Stimulated activated CD4-positive, alpha-beta T cell treated with anti-CD3 and anti-CD28 coated beads, Interleukin-4, amount 100 ng/mL, for 4 hours (primary cell): ENCODE measurements at regions not wholly inside any gene's neighbourhood (a gene's known extent, or its start where the extent isn't known, plus 50 kb on each side); places are given as distances from the start of the nearest gene placed in this dataset.

Experiments used
- DNase-seq, 2 experiments: peaks; one replicate each; pipeline ENCODE4 v3.0.0-alpha.2; 2020

- no peak for DNase-seq
Measured at GRCh38 chrX:69303231-69303630, 138.0 kb upstream of the PJA1 start.

GRCh38 chrX:69299951-69300714 is 134.9 kb upstream of the PJA1 start:
- DNase-seq: no peak

- no peak for DNase-seq
Measured at GRCh38 chrX:69299285-69299684, 134.0 kb upstream of the PJA1 start.

DNA sequence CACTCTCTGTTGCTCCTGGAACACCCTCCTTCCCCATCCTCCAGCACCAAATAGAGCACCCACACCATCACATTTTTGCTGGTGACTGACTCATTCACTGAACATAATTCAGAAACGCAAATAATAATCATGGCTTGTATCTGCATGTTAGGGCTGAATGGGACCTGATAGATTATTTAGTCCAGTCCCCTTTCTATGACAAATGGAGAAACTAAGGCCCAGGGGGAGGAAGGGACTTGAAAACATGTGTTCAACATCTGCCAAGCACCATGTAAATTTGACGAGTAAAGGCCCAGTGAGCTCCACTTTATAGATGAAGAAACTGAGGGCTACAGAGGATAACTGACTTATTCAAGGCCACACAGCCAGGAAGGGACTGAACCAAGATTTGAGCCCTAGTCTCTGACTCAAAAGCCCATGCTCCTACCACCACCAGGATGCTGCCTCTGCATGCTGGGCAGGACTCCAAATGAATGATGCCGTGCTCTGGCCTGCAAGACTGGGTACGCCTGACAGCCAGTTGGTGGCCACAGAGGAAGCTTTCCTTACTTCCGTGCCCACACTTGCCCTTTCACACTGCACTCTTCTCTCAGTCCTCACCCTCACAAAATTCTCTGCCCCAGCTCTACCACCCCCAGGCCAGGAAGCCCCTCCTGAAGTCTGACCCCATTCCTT is 133.3 kb upstream of the PJA1 start:
- no peak for DNase-seq

GRCh38 chrX:69297506-69297905 is 132.3 kb upstream of the PJA1 start:
- no peak for DNase-seq

DNA sequence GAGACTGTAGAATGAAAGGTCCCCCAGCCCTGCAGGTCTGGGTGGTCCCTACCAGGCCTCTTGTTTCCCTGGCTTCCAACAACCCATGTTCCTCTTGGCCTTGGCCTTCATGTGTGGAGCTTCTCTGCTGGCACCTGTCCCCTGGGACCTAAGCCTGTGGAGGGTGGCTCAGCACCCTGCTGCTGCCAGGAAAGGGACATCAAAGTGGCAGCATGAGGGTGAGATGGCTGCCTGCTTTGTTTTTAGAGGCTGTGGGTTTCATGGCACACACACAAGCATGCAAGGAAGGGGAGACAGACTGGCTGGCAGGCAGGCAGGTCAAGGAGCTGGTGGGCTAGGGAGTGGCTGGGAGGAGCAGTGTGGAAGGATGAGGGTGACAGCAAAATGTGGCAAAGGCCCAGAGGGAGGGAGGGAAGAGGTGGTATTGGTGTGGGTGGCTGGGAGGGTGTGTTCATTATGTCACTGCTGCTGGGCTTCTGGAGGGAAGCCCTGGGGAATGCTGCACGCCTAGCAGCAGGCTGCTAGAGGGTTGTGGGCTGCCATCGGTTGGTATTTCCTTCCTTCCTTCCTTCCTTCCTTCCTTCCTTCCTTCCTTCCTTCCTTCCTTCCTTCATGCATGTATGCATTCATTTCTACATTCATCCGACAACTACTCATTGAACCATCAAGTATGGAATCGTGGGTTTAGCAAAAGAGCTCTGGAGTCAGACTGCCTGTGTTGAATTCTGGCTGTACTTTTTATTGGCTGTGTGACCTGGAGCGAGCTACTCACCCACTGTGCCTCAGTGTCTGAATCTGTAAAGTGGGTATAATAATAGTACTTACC is 128.7 kb upstream of the PJA1 start:
- no peak for DNase-seq

DNA sequence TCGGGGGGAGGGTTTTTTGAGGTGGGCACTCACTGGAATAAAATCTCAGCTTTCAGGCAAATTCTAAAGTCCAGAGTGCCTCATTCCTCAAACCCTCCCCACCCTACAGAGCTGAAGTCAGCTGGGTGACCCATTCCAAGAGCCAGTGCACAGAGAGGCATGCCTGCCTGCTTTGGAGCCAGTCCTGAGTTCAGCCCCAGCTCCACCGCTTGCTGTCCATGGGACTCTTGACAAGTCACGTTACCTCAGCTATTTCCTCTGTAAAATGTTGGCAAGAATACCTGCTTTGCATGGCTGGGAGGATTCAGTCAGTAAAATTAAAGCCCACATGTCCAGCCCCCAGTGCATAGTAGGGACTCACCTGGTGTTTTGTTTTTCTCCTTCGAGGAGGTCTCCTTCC is 125.9 kb upstream of the PJA1 start:
- DNase-seq: no peak

DNA sequence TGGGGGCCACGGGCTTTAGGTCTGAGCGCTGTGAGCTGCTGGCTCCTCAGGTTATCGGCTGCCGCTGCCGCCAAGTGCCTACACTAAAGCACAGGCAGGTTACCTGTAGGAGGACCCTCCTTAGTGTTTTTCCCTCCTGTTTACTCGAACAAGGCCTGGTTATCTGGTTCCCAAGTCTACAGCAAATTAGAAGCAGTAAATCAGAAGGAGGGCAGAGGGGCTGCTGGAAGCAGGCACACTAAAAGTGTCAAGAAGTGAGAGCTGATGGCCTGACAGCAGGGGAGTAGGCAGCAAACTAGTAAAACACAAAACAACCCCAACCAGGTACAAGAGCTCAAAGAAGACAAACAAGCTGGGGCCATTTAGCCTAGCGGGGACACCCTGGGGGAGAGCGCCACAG is 125.0 kb upstream of the PJA1 start:
- no peak for DNase-seq

DNA sequence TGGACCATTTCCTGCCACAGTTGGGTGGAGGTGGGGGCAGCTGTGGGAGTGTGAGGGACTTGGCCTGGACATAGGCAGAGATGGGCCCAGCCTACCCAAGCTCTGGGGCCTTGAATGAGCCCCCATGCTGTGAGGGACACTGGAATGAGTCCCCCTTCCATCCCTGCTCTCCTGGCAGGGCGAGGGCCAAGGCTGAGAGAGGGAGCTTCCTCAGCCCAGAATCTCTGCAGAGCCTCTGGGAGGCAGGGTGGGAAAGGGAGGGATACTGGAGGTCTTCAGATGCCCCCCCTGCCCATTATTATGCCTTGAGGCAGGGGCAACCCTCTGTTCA is 124.5 kb upstream of the PJA1 start:
- no peak for DNase-seq

DNA sequence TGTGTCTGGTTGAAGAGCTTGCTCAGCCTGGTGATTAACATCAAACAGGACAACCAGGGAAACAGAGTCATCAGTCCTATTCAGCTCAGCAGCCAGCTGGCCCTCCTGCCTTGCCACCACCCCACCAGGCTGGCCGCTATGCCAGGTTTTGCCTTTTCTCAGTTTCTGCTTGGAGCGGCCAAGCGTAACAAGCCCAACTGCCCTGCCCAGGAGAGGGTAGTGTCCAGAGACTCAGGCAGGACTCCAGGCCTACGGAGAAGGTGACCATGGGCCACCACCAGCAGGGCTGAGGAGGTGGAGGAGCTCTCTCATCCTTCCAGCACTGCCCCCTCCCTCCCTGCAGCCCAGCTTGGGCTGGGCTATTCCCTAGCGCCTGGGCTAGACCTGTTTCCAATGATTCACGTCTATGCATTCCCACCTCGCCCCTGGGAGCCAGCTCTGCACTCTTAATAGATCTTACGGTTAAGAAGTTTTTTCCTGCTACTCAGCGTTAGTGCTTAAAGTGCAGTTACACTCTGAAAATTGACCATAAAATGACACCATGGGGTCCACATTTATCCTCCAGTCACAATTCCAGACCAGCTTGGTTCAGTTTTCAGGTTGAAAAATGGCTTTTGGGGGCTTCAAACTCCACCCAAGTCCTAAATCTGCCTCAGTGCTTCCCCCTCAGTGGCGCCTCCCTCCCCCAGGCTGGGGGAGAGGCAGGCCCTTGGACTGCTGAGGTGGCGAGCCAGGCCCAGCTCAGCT is 124.0 kb upstream of the PJA1 start:
- DNase-seq: no peak

DNA sequence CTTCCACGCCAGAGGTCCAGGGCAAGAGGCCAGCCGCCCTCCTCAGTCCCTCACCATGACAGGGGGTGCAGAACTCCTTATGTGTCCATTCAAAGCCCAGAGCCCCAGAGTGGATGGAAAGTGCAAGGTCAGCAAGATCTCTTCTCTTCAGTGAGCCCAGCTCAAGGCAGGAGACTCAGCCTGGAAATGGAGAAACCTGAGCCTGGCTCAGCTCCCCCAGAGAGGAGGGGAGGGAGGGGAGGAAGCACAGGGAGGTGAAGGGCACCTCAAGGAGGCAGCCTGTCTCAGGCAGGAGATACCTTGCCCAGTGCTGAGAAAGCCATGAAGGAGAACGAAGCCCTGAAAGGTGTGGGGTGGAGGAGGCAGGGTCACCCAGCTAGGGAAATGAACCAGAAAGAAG is 121.8 kb upstream of the PJA1 start:
- no peak for DNase-seq

DNA sequence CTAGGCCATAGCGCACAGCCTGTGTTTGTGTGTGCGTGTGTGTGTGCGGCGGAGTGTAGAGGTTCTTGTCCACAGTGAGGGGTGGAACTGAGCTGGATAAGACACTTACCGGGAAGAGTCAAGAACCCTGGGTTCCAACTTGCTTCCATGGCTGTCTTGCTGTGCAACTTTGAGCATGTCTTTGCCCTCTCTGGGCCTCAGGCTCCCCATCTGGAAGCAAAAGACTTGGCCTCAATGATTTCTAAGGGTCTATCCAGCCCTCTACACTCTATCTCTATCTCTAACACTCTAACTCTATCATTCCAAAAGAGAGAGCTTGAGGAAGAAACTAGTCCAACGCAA is 121.3 kb upstream of the PJA1 start:
- DNase-seq: no peak

GRCh38 chrX:69285881-69286564 is 120.8 kb upstream of the PJA1 start:
- peak; percentile 27 to 58 for DNase-seq

DNA sequence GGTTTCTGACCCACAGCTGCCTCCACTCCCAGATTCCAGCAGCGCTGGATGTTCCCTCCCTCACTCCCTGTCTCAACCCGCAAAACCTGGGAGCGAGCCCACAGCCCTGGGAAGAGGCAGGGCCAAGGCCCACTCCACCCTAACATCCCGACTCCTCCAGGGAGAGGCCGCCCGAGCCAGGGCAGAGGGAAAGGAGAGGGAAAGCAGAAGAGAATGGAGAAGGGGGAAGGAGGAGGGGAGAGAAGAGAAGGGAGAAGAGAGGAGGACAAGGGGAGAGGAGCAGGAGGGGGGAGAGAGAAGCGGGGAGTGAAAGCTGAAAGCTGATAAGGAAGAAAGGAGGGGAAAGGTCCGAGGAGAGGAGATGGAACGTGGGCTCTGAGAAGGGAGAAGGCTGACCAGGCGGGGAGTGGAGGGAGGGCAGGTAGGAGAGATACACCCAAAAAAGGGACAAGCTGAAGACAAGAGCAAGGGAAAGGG is 120.2 kb upstream of the PJA1 start:
- DNase-seq: no peak

- DNase-seq: no peak
Measured at GRCh38 chrX:69284491-69284890, 119.2 kb upstream of the PJA1 start.

GRCh38 chrX:69282893-69283690 is 117.8 kb upstream of the PJA1 start:
- no peak for DNase-seq

GRCh38 chrX:69280933-69281332 is 115.7 kb upstream of the PJA1 start:
- DNase-seq: no peak

- no peak for DNase-seq
Measured at GRCh38 chrX:69279234-69279633, 114.0 kb upstream of the PJA1 start.

DNA sequence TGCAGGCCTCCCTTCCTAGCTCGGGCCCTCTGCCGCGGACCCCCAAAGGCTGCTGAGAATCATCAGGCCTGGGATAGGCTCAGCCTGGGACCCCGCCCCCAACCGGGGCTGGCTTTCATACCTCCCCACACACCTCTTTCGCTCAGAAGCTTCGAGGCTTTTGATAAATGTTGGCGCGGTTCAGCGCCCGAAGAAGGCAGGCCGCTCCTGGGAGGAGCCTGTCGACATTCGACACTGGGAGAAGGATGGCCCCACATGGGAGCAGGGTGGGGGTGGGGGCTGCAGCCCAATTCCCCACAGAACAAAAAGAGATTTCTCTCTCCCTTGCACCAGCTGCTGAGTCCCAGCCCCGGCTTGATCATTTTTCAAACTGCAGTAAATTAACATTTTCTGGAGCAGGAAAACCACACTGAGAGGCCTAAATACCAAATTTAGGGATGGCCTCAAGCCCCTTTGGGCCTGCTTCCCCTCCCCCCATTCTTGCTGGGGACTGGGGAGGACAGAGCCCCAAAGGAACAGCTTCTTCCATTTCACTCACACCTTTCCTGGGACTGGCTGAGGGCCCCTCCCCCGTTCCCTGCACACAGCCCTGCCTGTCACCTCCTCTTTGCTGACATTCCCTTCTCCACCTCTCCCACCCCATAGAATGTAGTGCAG is 112.9 kb upstream of the PJA1 start:
- no peak for DNase-seq

DNA sequence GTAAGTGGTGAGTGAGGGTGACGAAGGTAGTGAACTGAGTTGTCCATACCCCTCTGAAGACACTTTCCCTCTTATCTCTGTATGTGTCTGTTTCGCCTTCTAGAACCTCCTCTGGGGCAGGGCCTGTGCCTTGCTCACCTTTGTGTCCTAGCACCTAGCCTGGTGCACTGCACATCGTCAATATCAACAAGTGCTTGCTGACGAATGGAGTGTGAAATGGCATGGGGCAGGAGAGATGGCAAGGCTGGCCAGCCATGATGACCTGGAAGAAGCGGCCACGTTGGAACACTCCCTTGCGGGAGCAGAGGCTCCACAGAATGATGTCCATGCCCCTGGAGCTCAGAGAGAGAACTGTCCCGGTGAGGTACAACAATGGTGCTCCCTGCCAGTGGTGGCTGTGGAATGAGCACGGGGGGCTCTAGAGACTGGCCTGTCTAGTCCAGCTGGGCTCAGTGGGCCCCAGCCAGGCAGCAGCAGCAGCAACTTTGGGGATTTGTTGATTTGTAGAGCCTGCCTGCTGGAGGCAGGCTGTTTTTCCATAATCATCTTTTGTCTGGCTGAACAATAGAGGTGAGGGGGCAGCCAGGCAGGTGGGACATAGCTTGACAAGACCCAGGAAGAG is 112.2 kb upstream of the PJA1 start:
- no peak for DNase-seq

DNA sequence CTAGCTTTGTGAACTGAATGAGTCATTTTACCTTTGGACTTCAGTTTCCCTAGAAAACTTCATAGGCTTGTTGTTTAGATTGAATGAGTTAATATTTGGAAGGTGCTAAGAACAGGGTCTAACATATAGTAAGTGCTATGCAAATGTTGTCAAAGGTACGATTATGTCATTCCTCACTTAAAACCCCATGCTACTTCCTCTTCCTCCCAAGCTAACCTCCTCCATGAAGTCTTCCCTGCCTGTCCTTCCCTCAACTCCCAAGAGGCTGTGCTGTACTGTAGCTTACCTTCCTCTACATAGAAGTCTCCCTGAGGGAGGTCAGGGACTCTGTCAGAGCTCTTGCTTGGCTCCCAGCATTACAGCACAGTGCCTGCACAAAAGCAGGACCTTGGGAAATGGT is 103.4 kb upstream of the PJA1 start:
- DNase-seq: no peak
